Thyroid gland (tissue), 4 donors: ENCODE measurements at regions not wholly inside any gene's neighbourhood (a gene's known extent, or its start where the extent isn't known, plus 50 kb on each side); places are given as distances from the start of the nearest gene placed in this dataset.

ENCODE experiments used
- POLR2A ChIP-seq, 2 donors: fragments of 450-650 bp; IDR thresholded peaks; one replicate each; pipeline ENCODE4 v1.6.1; 2017; ENCODE audit warnings: antibody characterized with exemption in 2 of 2, mild to moderate bottlenecking in 2 of 2, moderate library complexity in 1 of 2
- TF ChIP-seq, protein P1 (sequence below), 6 experiments: fragments of 200-600 bp in 3 of 6; fragments of 450-650 bp in 3 of 6; sonication (generic) in 3 of 6; IDR thresholded peaks; one replicate each; pipeline ENCODE4 v1.5.1; 2016 to 2019; ENCODE audit warnings: antibody characterized with exemption in 6 of 6, mild to moderate bottlenecking in 2 of 6, inconsistent platforms in 1 of 6, moderate library complexity in 1 of 6

DNA sequence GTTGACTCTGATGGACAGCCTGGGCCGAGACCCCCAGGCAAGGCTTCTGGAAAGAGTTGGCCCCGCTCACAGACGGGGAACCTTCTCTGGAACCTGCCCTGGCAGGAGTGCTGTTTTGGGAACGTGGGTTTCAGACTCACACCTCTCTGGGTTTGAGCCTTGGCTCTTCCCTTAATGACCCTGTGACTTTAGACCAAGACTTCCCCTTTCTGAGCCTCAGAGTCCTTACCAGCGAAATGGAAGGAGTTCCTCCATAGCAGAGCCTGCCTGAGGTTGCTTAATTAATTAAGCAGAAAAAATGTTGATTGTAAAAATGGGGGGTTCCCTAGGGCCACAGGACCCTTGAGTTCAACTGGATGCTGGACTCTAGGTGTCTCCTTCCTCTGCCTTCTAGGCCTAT lies 408.2 kb downstream of the SEC14L1 start:
- TF ChIP-seq, protein P1, sequence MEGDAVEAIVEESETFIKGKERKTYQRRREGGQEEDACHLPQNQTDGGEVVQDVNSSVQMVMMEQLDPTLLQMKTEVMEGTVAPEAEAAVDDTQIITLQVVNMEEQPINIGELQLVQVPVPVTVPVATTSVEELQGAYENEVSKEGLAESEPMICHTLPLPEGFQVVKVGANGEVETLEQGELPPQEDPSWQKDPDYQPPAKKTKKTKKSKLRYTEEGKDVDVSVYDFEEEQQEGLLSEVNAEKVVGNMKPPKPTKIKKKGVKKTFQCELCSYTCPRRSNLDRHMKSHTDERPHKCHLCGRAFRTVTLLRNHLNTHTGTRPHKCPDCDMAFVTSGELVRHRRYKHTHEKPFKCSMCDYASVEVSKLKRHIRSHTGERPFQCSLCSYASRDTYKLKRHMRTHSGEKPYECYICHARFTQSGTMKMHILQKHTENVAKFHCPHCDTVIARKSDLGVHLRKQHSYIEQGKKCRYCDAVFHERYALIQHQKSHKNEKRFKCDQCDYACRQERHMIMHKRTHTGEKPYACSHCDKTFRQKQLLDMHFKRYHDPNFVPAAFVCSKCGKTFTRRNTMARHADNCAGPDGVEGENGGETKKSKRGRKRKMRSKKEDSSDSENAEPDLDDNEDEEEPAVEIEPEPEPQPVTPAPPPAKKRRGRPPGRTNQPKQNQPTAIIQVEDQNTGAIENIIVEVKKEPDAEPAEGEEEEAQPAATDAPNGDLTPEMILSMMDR (IDR thresholded peaks at IDR 0.05), result no peak
- no peak for TF ChIP-seq POLR2A (IDR thresholded peaks at IDR 0.05)
